ENCODE measurements at regions not wholly inside any gene's neighbourhood (a gene's known extent, or its start where the extent isn't known, plus 50 kb on each side); places are given as distances from the start of the nearest gene placed in this dataset.

- Histone ChIP-seq H2AFZ (ENCODE audit: low read length) (no peak overlapping the region), H4K20me1 (ENCODE audit: insufficient read depth, low read length) (no peaks in the 10 kb centered on the region), H3K4me3 (replicated peaks in 1 of 3; ENCODE audit: insufficient read depth in 1 of 3, low read depth in 2 of 3, low read length in 3 of 3) (no peak overlapping the region), H3K4me2 (ENCODE audit: low read depth, low read length) (no peak overlapping the region), H3K9ac (ENCODE audit: insufficient read depth, low read depth, low read length) (no peak overlapping the region), H3K36me3 (replicated peaks in 1 of 2; ENCODE audit: control insufficient read depth in 1 of 2, insufficient read depth in 2 of 2, low read length in 2 of 2) (no peaks in the 10 kb centered on the region), H3K79me2 (ENCODE audit: insufficient read depth, low read length) (no peaks in the 10 kb centered on the region), H3K4me1 (ENCODE audit: insufficient read depth, low read length) (no peaks in the 10 kb centered on the region), H3K27me3 (ENCODE audit: control insufficient read depth in 1 of 2, insufficient read depth in 2 of 2, low read length in 2 of 2) (peaks cover 0 to 3% of the 10 kb centered on the region in 2 experiments; a peak in 1 of 5 replicates), H3K27ac (ENCODE audit: extremely low read length, insufficient read depth, low read length) (no peak overlapping the region), H3K9me3 (ENCODE audit: low read length) (no peaks in the 10 kb centered on the region)
- 42% methylated on average over 3 of the region's 3 CpGs for WGBS (ENCODE audit: low lambda C conversion rate)
- DNase-seq (ENCODE audit: low spot score) = no peak
- no peak for FAIRE-seq
- intact Hi-C loops (cut with micrococcal nuclease; ENCODE audit: unreplicated experiment) = no loop called here
- in situ Hi-C loops (cut with HindIII; ENCODE audit: extremely low pct_ligation_motif_present, low pct_unique_long_range_greater_than_20kb) = no loop called here
- ChIA-PET CTCF (ENCODE audit: low intra/inter-chr PET ratio, low total read pairs) (no interaction called here), POLR2A (no interaction called here)
- TF ChIP-seq ZNF275 (CRISPR knock-in tag; IDR thresholded peaks at IDR 0.05; ENCODE audit: borderline replicate concordance) = no peak
- TF ChIP-seq NFATC3 (CRISPR knock-in tag; IDR thresholded peaks at IDR 0.05) = no peak
- no peak for TF ChIP-seq ZNF770 (CRISPR knock-in tag; IDR thresholded peaks at IDR 0.05)
- no peak for TF ChIP-seq ELF3 (CRISPR knock-in tag; IDR thresholded peaks at IDR 0.05)
- no peak for TF ChIP-seq KAT2B (IDR thresholded peaks at IDR 0.05; ENCODE audit: borderline replicate concordance, low read depth, low read length)
- no peak for ATAC-seq
- BruUV-seq (replicated peaks) = no TSS peak
Observed at GRCh38 chr13:32863596-32863995, 152.6 kb upstream of the KL start.

DNA sequence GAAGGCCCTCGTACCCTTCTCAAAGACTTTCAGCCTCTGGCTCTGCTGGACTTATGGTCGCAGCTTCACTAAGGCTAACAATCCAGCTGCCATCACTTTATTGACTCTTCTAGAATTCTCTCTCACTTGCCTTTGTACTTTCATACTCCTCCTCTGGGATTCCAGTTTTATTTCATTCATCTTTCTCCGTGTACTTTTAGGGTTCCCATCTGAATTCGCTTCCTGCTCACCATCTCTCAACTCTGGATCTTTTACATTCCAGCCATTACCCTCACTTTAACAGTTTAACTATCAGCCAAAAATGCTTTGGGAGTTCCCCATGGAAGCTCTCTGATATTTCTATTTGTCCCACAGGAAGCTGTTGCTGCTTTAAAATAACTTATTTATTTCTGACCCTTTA, 149.3 kb upstream of the KL start:
- DNase-seq (ENCODE audit: low spot score) = no peak
- ChIA-PET POLR2A (no interaction called here), CTCF (ENCODE audit: low intra/inter-chr PET ratio, low total read pairs) (no interaction called here)
- ATAC-seq = no peak
- FAIRE-seq = no peak
- no peak for TF ChIP-seq YEATS2 (CRISPR knock-in tag; IDR thresholded peaks at IDR 0.05; ENCODE audit: borderline replicate concordance)
- no peak for TF ChIP-seq ZFP82 (CRISPR knock-in tag; IDR thresholded peaks at IDR 0.05; ENCODE audit: borderline replicate concordance)
- TF ChIP-seq ZNF556 (CRISPR knock-in tag; IDR thresholded peaks at IDR 0.05; ENCODE audit: borderline replicate concordance) = no peak
- TF ChIP-seq BORCS8-MEF2B (CRISPR knock-in tag; IDR thresholded peaks at IDR 0.05) = no peak
- Histone ChIP-seq H3K27ac (ENCODE audit: extremely low read length, insufficient read depth, low read length) (no peak overlapping the region), H3K36me3 (replicated peaks in 1 of 2; ENCODE audit: control insufficient read depth in 1 of 2, insufficient read depth in 2 of 2, low read length in 2 of 2) (no peaks in the 10 kb centered on the region), H3K4me1 (ENCODE audit: insufficient read depth, low read length) (no peaks in the 10 kb centered on the region), H3K9ac (ENCODE audit: insufficient read depth, low read depth, low read length) (no peak overlapping the region), H2AFZ (ENCODE audit: low read length) (no peak overlapping the region), H3K4me2 (ENCODE audit: low read depth, low read length) (no peak overlapping the region), H3K4me3 (replicated peaks in 1 of 3; ENCODE audit: insufficient read depth in 1 of 3, low read depth in 2 of 3, low read length in 3 of 3) (no peak overlapping the region), H3K79me2 (ENCODE audit: insufficient read depth, low read length) (no peaks in the 10 kb centered on the region), H3K9me3 (ENCODE audit: low read length) (no peaks in the 10 kb centered on the region), H4K20me1 (ENCODE audit: insufficient read depth, low read length) (no peaks in the 10 kb centered on the region), H3K27me3 (ENCODE audit: control insufficient read depth in 1 of 2, insufficient read depth in 2 of 2, low read length in 2 of 2) (no peaks in the 10 kb centered on the region)
- no TSS peak for BruUV-seq (replicated peaks)
- in situ Hi-C loops (cut with HindIII; ENCODE audit: extremely low pct_ligation_motif_present, low pct_unique_long_range_greater_than_20kb) (no loop called here), intact Hi-C loops (cut with micrococcal nuclease; ENCODE audit: unreplicated experiment) (no loop called here)
- 26% methylated on average over 4 of the region's 4 CpGs for WGBS (ENCODE audit: low lambda C conversion rate)

Measured in HepG2 (cell line).